ENCODE measurements at regions not wholly inside any gene's neighbourhood (a gene's known extent, or its start where the extent isn't known, plus 50 kb on each side); places are given as distances from the start of the nearest gene placed in this dataset.

GRCh38 chr5:130532786-130533185, 628.5 kb downstream of the CHSY3 start:
- Histone ChIP-seq H3K27ac (ENCODE audit: extremely low read depth, low read depth, low read length) (no peak overlapping the region), H3K9me3 (ENCODE audit: control insufficient read depth, insufficient read depth, low read depth, low read length) (no peaks in the 10 kb centered on the region), H3K36me3 (ENCODE audit: control insufficient read depth in 2 of 2, insufficient read depth in 1 of 2, low read length in 2 of 2) (no peaks in the 10 kb centered on the region), H3K4me1 (ENCODE audit: control insufficient read depth, insufficient read depth, low read length) (no peaks in the 10 kb centered on the region), H3K4me3 (ENCODE audit: low read depth, low read length) (no peak overlapping the region)
- TF ChIP-seq ZBTB6 (tag by site-specific recombination; IDR thresholded peaks at IDR 0.05) (no peak), ZFP69B (tag by site-specific recombination; IDR thresholded peaks at IDR 0.05) (no peak), ZNF513 (tag by site-specific recombination; IDR thresholded peaks at IDR 0.05) (no peak), ZNF302 (tag by site-specific recombination; IDR thresholded peaks at IDR 0.05; ENCODE audit: low read depth) (no peak), ZBTB44 (tag by site-specific recombination; IDR thresholded peaks at IDR 0.05) (no peak), ZNF248 (tag by site-specific recombination; IDR thresholded peaks at IDR 0.05) (no peak), HOXD13 (CRISPR knock-in tag; IDR thresholded peaks at IDR 0.05; ENCODE audit: borderline replicate concordance) (no peak)
- ChIA-PET CTCF (no interaction called here), POLR2A (no interaction called here)

GRCh38 chr5:130529511-130530485, 625.5 kb downstream of the CHSY3 start:
- CTCF ChIA-PET, result interaction anchor here (0.6 kb wide), 1 partner anchor 1631 kb away, joined by 3 read pairs; no protein-coding TSS in a partner anchor

GRCh38 chr5:130529111-130529510, 624.8 kb downstream of the CHSY3 start:
- no peak overlapping the region for H3K27ac ChIP-seq (ENCODE audit: extremely low read depth, low read depth, low read length)
- ChIA-PET POLR2A (no interaction called here), CTCF (no interaction called here)
- no peak overlapping the region for H3K4me3 ChIP-seq (ENCODE audit: low read depth, low read length)
- H3K9me3 ChIP-seq (ENCODE audit: control insufficient read depth, insufficient read depth, low read depth, low read length), result no peaks in the 10 kb centered on the region
- H3K4me1 ChIP-seq (ENCODE audit: control insufficient read depth, insufficient read depth, low read length), result no peaks in the 10 kb centered on the region
- no peaks in the 10 kb centered on the region for H3K36me3 ChIP-seq (ENCODE audit: control insufficient read depth in 2 of 2, insufficient read depth in 1 of 2, low read length in 2 of 2)
- no peak for TF ChIP-seq ZNF175 (tag by site-specific recombination; IDR thresholded peaks at IDR 0.05)
- TF ChIP-seq KLF9 (tag by site-specific recombination; IDR thresholded peaks at IDR 0.05; ENCODE audit: low read depth), result no peak
- no peak for TF ChIP-seq ZBTB26 (tag by site-specific recombination; optimal IDR thresholded peaks at IDR 0.05)
- TF ChIP-seq HOXC10 (CRISPR knock-in tag; IDR thresholded peaks at IDR 0.05), result no peak

More at GRCh38 chr5:130529511-130530485, 625.5 kb downstream of the CHSY3 start:
- no peaks in the 10 kb centered on the region for H3K9me3 ChIP-seq (ENCODE audit: control insufficient read depth, insufficient read depth, low read depth, low read length)
- no peaks in the 10 kb centered on the region for H3K4me1 ChIP-seq (ENCODE audit: control insufficient read depth, insufficient read depth, low read length)
- H3K27ac ChIP-seq (ENCODE audit: extremely low read depth, low read depth, low read length), result no peak overlapping the region
- no peak overlapping the region for H3K4me3 ChIP-seq (ENCODE audit: low read depth, low read length)
- no peaks in the 10 kb centered on the region for H3K36me3 ChIP-seq (ENCODE audit: control insufficient read depth in 2 of 2, insufficient read depth in 1 of 2, low read length in 2 of 2)
- no peak for TF ChIP-seq ZNF416 (tag by site-specific recombination; IDR thresholded peaks at IDR 0.05)
- TF ChIP-seq ZSCAN23 (tag by site-specific recombination; IDR thresholded peaks at IDR 0.05), result no peak
- no peak for TF ChIP-seq HOXD13 (CRISPR knock-in tag; IDR thresholded peaks at IDR 0.05; ENCODE audit: borderline replicate concordance)
- TF ChIP-seq HOXC10 (CRISPR knock-in tag; IDR thresholded peaks at IDR 0.05), result no peak
- no peak for TF ChIP-seq INSM2 (tag by site-specific recombination; IDR thresholded peaks at IDR 0.05)
- POLR2A ChIA-PET, result no interaction called here
